Stimulated activated CD8-positive, alpha-beta memory T cell treated with anti-CD3 and anti-CD28 coated beads, Interleukin-15, amount 100 ng/mL, for 48 hours (primary cell): ENCODE measurements at regions not wholly inside any gene's neighbourhood (a gene's known extent, or its start where the extent isn't known, plus 50 kb on each side); places are given as distances from the start of the nearest gene placed in this dataset.

ENCODE experiments used
- DNase-seq, 2 donors: peaks; one replicate each; pipeline ENCODE4 v3.0.0-alpha.2; 2020; ENCODE audit warnings: low read depth in 2 of 2

GRCh38 chr4:23660865-23661264 is 229.0 kb downstream of the PPARGC1A start:
- DNase-seq: no peak

GRCh38 chr4:23654791-23655190 is 235.1 kb downstream of the PPARGC1A start:
- no peak for DNase-seq

DNA sequence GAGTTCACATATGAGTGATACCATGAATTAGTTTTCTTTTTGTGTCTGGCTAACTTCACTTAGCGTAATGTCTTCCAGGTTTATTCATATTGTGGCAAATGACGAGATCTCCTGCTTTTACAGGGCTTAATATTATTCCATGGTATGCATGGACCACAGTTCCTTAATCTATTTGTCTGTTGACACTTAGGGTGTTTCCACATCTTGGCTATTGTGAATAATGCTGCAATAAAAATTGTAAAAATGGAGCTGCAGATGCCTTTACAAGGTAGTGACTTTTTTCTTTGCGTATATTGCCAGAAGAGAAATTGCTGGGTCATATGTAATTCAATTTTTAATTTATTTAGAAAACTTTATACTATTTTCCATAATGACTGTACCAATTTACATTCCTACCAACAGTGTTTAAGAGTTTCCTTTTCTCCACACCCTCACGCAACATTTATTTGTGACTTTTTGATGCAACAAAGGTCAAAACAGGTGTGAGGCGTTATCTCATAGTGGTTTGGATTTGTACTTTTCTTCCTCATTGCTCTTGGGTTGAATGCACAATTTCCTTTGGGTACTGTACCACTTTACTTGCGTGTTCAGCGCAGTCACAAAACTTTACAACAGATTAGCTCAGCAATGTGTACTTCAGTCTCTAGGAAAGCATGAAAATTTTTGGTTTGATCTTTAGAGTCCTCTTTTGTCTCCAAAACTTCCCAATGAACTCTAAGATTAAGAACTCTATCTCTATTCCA is 240.8 kb downstream of the PPARGC1A start:
- no peak for DNase-seq

GRCh38 chr4:23635468-23635867 is 254.4 kb downstream of the PPARGC1A start:
- no peak for DNase-seq

- DNase-seq: no peak
Observed at GRCh38 chr4:23631255-23631950, 258.4 kb downstream of the PPARGC1A start.

DNA sequence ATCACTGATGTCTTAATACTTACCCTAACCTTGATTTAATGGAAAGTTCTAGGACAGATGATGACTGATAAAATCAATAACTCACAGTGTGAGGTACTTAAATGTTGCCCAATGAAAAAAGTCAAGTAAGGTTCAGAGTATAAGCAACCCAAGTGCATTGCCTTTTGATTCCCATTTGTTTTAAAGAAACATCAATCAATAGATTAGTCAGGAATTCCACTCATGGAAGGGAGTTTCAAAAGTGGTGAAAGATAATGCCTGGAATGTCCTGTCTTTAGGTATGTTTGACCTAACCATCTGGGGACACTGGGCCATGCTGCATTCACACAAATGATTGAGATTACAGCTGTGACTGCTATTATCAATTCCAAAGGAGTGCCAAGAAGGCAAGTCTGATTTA is 259.7 kb downstream of the PPARGC1A start:
- no peak for DNase-seq

DNA sequence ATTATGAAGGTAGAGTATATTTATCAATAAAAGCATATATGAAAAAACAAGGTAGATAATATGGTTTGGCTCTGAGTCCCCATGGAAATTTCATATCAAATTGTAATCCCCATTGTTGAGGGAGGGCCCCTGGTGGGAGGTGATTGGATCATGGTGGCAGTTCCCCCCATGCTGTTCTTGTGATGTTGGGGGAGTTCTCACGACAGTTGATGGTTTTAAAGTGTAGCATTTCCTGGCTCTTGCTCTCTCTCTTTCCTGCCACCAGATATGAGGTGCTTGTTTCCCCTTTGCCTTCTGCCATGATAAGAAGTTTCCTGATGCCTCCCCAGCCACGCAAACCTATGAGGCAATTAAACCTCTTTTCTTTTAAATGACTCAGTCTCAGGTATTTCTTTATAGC is 260.4 kb downstream of the PPARGC1A start:
- no peak for DNase-seq

GRCh38 chr4:23614284-23614892 is 275.5 kb downstream of the PPARGC1A start:
- no peak for DNase-seq

DNA sequence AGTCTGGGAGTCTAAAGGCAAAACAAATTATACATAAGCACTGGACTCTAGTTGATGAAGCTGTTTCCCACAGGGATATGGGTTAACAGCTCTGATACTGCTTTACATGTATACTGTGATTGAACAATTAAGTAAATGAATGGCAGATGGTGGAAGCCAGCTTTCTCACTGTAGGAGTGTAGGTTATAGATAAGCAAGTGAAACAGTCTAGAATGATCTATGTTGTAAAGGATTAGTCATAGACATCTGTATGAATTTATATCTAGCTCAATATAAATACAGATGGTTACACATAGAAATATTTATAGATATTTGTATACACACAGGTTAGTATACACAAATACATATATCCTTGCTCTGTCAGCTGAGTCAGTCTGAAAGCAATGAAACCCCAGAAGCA is 276.1 kb downstream of the PPARGC1A start:
- DNase-seq: no peak

GRCh38 chr4:23602720-23603119 is 287.1 kb downstream of the PPARGC1A start:
- DNase-seq: no peak

GRCh38 chr4:23594125-23594524 is 295.7 kb downstream of the PPARGC1A start:
- no peak for DNase-seq

DNA sequence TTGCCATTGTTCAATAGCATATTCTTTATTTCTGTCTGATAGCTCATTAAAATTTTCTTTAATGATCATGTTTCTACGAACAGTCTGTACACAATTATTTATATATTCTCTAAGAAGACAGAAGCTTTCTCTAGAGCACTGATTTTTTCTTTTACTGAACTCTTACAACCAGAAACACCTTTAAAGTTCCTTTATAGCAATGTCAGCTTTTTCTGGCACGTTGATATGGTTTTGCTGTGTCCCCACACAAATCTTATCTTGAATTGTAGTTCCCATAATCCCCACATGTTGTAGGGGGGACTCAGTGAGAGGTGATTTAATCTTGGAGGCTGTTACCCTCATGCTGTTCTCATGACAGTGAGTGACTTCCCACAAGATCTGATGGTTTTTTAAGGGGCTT is 299.4 kb downstream of the PPARGC1A start:
- no peak for DNase-seq

- DNase-seq: no peak
Observed at GRCh38 chr4:23584024-23584423, 305.8 kb downstream of the PPARGC1A start.

GRCh38 chr4:23582671-23583070 is 307.2 kb downstream of the PPARGC1A start:
- DNase-seq: no peak

- DNase-seq: no peak
Observed at GRCh38 chr4:23579166-23579565, 310.7 kb downstream of the PPARGC1A start.

GRCh38 chr4:23577398-23577797 is 312.4 kb downstream of the PPARGC1A start:
- no peak for DNase-seq

GRCh38 chr4:23572382-23572781 is 317.5 kb downstream of the PPARGC1A start:
- no peak for DNase-seq

DNA sequence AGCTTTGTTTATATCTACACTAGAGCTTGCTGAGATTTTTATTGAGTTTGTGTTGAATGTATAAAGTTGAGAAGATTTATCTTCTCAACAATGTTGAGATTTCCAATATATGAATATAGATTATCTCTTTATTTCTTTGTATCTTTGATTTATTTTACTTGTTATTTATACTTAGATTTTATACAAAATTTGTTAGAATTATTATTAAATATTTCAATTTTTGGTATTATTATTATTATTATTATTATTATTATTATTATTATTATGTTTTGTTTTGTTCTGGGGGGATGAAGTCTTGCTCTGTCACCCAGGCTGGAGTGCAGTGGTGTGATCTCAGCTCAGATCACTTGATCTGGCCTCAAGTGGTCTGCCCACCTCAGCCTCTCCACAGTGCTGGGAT is 322.5 kb downstream of the PPARGC1A start:
- DNase-seq: no peak

GRCh38 chr4:23560748-23561147 is 329.1 kb downstream of the PPARGC1A start:
- no peak for DNase-seq

GRCh38 chr4:23558101-23558500 is 331.7 kb downstream of the PPARGC1A start:
- DNase-seq: no peak

- no peak for DNase-seq
Observed at GRCh38 chr4:23547601-23548000, 342.2 kb downstream of the PPARGC1A start.

DNA sequence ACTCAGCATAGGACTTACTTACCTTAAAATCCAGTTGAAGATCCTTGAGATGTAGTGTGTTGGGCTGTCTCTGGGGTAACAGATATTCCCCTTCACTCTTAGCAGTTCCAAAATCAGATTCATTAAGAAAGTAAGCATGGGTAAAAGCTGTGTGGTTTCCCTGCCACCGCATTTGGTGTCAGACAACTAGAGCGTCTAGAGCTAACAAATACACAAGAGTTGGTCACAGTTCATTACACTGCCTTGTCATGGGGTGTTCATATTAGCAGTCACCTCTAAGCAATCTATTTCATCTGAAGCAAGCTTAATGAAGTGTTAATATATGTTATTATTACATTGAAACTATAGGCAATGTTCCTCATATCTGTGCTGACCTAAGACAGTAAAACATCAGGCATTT is 342.8 kb downstream of the PPARGC1A start:
- no peak for DNase-seq

GRCh38 chr4:23539969-23540569 is 349.8 kb downstream of the PPARGC1A start:
- DNase-seq: no peak
